ENCODE measurements at regions not wholly inside any gene's neighbourhood (a gene's known extent, or its start where the extent isn't known, plus 50 kb on each side); places are given as distances from the start of the nearest gene placed in this dataset.
"Not testable (repeated sequence)": the region's sequence is repeated elsewhere in the genome, so short reads cannot be mapped to it uniquely, and the experiment has no call there.

- no peak for DNase-seq (ENCODE audit: low read depth in 2 of 2)
Observed at GRCh38 chr2:183530333-183530901, 406.2 kb downstream of the NUP35 start.

DNA sequence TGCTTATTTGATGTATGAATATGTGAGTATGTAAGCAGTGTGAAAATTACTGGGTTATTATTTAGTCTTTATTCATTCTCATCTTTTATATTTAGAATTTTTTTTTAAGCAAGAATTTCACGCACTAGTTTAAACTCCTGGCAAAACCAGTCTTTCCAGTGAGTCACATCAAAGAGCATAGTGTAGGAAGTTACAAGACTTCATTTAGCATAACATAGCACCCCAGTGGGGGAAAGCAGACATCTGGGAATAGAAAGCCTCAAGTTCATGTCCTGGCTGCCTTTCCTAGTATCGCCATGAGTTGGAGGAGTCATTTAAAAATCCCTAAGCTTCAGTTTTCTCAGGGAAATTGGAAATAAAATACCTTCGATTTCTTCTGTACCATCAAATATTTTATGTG is 408.3 kb downstream of the NUP35 start:
- DNase-seq (ENCODE audit: low read depth in 2 of 2), result no peak

- DNase-seq (ENCODE audit: low read depth in 2 of 2), result no peak
Observed at GRCh38 chr2:183533021-183533420, 408.8 kb downstream of the NUP35 start.

GRCh38 chr2:183536290-183536689 is 412.0 kb downstream of the NUP35 start:
- no peak for DNase-seq (ENCODE audit: low read depth in 2 of 2)

DNA sequence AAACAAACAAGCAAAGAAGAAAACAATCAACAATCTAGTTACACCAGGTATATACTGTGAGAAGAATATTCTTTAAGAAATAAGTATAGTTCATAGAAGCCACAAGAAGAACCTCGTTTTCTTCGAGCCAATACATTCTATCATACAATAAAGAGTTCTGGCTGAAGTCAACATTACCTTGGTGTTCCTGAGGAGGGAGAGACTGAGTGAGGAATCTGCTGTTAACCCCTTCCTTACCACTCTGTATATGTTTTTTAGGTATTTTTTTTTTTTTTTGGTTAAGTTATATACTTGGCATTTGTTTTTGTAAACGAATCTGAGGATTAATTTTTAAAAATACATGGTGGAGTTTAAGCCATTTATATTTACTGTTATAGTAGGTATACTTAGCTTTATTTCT is 412.5 kb downstream of the NUP35 start:
- DNase-seq (ENCODE audit: low read depth in 2 of 2), result no peak

- no peak for DNase-seq (ENCODE audit: low read depth in 2 of 2)
Observed at GRCh38 chr2:183541766-183542165, 417.5 kb downstream of the NUP35 start.

- no peak for DNase-seq (ENCODE audit: low read depth in 2 of 2)
Observed at GRCh38 chr2:183542606-183543005, 418.4 kb downstream of the NUP35 start.

DNA sequence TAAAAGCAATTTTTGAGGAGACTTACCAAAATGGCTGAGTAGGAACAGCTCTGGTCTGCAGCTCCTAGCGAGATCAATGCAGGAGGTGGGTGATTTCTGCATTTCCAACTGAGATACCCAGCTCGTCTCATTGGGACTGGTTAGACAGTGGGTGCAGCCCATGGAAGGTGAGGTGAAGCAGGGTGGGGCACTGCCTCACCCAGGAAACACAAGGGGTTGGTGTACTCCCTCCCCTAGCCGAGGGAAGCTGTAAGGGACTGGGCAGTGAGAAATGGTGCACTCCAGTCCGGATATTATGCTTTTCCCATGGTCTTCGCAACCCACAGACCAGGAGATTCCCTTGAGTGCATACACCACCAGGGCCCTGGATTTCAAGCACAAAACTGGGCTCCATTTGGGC is 419.0 kb downstream of the NUP35 start:
- DNase-seq (ENCODE audit: low read depth in 2 of 2), result no peak

- DNase-seq (ENCODE audit: low read depth in 2 of 2), result no peak
Observed at GRCh38 chr2:183543731-183544130, 419.5 kb downstream of the NUP35 start.

DNA sequence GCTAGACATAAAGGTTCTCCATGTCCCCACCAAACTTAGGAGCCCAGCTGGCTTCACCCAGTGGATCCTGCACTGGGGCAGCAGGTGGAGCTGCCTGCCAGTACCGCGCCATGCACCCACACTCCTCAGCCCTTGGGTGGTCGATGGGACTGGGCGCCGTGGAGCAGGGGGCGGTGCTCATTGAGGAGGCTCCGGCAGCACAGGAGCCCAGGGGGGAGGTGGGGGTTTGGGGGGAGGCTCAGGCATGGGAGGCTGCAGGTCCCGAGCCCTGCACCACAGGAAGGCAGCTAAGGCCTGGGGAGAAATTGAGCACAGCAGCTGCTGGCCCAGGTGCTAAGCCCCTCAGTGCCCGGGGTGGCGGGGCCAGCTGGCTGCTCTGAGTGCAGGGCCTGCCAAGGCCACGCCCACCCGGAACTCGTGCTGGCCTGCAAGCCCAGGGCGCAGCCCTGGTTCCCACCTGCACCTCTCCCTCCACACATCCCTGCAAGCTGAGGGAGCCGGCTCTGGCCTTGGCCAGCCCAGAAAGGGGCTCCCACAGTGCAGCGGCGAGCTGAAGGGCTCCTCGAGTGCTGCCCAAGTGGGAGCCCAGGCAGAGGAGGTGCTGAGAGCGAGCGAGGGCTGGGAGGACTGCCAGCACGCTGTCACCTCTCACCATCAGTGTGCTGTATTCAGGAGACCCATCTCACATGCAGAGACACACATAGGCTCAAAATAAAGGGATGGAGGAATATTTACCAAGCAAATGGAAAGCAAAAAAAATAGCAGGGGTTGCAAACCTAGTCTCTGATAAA is 422.5 kb downstream of the NUP35 start:
- not testable (repeated sequence) for DNase-seq (ENCODE audit: low read depth in 2 of 2)

- DNase-seq (ENCODE audit: low read depth in 2 of 2), result no peak
Observed at GRCh38 chr2:183552716-183553115, 428.5 kb downstream of the NUP35 start.

- no peak for DNase-seq (ENCODE audit: low read depth in 2 of 2)
Observed at GRCh38 chr2:183564726-183565125, 440.5 kb downstream of the NUP35 start.

GRCh38 chr2:183575481-183575880 is 451.2 kb downstream of the NUP35 start:
- DNase-seq (ENCODE audit: low read depth in 2 of 2), result no peak

DNA sequence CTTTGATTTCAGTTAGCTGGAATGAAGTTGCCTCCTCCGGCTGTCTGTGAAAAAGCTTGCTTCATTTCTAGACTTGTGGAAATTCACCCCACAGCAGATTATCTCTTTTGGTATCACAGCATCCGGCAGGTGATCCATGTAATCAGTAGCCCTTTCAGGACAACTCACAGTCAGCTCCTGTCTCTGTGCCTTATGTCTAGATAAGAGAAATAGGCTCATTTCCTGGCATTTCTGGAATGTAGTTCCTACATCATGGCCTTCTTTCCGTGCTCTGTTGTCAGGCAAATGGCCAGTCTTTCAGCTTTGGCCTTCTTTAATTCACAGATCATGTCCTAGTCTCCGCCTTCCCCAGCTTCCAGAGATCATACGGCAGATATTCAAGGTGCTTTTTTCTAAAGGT is 455.4 kb downstream of the NUP35 start:
- no peak for DNase-seq (ENCODE audit: low read depth in 2 of 2)

GRCh38 chr2:183592271-183592670 is 468.0 kb downstream of the NUP35 start:
- DNase-seq (ENCODE audit: low read depth in 2 of 2), result no peak

DNA sequence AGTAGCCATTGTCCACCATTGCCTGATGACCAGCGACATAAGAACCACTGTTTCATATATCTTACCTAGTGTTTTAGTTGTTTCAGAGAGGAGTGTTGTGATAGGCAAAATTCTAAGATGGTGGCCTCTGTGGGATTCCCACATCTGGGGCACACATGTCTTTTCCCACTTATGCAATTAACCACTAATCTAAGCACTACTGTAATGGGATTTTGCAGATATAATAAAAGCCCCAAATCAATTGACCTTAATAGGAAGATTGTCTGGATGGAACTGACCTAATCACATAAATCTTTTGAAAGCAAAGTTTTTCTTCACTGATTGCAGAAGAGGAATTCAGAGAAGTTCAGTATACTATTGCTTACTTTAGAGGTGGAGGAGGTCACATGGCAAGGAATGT is 469.9 kb downstream of the NUP35 start:
- no peak for DNase-seq (ENCODE audit: low read depth in 2 of 2)

DNA sequence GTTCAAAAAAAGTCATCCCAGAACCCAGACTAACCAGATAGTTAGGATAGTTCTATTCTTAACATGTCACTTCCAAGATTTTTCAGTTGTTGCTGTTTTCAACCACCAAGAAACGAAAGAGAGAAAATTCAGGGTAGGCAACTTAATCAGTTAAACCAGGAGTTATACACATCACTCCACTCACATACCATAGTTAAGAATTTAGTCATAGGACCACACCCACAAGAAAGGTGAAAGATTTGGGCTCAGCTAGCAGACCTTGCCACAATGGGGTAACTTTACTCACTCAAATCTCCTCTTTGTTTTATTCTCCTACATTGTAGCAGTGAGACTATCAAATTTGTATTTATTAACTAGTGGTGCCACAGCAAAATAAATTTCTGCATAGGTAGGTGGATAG is 473.6 kb downstream of the NUP35 start:
- DNase-seq (ENCODE audit: low read depth in 2 of 2), result no peak

DNA sequence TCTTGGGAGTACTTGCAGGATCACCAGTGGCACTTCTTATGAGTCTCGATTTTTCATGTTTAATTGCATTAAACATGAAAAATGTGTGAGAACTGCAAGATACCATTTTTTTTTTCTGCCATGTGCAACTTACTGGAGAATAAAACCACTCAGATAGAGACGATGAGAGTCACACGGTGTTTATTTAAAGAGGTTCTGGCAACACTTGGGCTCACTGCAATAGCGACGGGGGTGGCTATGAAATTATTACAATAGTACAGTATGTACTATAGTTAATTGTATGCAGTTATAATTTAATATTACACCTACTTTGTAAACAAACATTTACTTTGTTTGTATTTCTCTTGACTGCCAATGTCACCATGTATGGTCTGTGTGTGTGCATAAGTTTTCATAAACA is 479.8 kb downstream of the NUP35 start:
- DNase-seq (ENCODE audit: low read depth in 2 of 2), result no peak

GRCh38 chr2:183605440-183605839 is 481.2 kb downstream of the NUP35 start:
- DNase-seq (ENCODE audit: low read depth in 2 of 2), result no peak

GRCh38 chr2:183606022-183606717 is 481.9 kb downstream of the NUP35 start:
- no peak for DNase-seq (ENCODE audit: low read depth in 2 of 2)

- no peak for DNase-seq (ENCODE audit: low read depth in 2 of 2)
Observed at GRCh38 chr2:183606718-183607085, 482.5 kb downstream of the NUP35 start.

- DNase-seq (ENCODE audit: low read depth in 2 of 2), result no peak
Observed at GRCh38 chr2:183607995-183608394, 483.8 kb downstream of the NUP35 start.

- no peak for DNase-seq (ENCODE audit: low read depth in 2 of 2)
Observed at GRCh38 chr2:183608747-183609146, 484.5 kb downstream of the NUP35 start.
